ENCODE measurements at regions not wholly inside any gene's neighbourhood (a gene's known extent, or its start where the extent isn't known, plus 50 kb on each side); places are given as distances from the start of the nearest gene placed in this dataset.

DNA sequence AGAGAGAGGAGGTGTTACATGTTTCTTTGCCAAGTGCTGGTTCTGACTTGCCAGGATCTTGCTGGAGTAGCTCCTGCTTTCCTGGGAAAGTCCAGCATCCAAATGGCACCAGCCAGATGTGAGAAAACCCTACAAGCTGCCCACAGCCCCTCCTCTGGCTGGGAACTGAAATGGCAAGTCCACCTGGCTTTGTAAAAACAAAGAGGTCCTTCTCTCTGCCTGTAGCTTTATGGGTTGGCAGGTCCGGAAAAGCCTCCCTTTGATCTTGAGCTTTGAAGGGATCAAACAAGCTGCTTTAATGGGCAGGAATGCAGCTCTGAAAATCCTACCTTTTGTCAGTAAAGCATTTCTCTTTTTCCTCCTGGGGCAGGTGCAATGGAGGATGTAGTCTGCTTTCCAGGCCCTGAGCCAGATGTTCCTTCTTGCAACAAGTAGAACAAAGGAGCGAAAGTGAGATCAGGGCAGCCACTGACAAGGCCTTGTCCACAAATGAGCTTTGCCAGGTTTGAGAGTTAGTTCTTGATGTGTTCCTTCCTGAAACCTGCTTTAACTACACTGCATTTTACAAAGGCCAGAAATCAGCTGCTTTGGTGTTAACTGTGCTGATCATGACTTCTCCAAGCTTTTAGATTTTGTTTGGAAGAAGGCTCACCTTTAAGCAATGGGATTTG lies 456.7 kb downstream of the ZNF608 start (continued):
- TF ChIP-seq, protein P1, sequence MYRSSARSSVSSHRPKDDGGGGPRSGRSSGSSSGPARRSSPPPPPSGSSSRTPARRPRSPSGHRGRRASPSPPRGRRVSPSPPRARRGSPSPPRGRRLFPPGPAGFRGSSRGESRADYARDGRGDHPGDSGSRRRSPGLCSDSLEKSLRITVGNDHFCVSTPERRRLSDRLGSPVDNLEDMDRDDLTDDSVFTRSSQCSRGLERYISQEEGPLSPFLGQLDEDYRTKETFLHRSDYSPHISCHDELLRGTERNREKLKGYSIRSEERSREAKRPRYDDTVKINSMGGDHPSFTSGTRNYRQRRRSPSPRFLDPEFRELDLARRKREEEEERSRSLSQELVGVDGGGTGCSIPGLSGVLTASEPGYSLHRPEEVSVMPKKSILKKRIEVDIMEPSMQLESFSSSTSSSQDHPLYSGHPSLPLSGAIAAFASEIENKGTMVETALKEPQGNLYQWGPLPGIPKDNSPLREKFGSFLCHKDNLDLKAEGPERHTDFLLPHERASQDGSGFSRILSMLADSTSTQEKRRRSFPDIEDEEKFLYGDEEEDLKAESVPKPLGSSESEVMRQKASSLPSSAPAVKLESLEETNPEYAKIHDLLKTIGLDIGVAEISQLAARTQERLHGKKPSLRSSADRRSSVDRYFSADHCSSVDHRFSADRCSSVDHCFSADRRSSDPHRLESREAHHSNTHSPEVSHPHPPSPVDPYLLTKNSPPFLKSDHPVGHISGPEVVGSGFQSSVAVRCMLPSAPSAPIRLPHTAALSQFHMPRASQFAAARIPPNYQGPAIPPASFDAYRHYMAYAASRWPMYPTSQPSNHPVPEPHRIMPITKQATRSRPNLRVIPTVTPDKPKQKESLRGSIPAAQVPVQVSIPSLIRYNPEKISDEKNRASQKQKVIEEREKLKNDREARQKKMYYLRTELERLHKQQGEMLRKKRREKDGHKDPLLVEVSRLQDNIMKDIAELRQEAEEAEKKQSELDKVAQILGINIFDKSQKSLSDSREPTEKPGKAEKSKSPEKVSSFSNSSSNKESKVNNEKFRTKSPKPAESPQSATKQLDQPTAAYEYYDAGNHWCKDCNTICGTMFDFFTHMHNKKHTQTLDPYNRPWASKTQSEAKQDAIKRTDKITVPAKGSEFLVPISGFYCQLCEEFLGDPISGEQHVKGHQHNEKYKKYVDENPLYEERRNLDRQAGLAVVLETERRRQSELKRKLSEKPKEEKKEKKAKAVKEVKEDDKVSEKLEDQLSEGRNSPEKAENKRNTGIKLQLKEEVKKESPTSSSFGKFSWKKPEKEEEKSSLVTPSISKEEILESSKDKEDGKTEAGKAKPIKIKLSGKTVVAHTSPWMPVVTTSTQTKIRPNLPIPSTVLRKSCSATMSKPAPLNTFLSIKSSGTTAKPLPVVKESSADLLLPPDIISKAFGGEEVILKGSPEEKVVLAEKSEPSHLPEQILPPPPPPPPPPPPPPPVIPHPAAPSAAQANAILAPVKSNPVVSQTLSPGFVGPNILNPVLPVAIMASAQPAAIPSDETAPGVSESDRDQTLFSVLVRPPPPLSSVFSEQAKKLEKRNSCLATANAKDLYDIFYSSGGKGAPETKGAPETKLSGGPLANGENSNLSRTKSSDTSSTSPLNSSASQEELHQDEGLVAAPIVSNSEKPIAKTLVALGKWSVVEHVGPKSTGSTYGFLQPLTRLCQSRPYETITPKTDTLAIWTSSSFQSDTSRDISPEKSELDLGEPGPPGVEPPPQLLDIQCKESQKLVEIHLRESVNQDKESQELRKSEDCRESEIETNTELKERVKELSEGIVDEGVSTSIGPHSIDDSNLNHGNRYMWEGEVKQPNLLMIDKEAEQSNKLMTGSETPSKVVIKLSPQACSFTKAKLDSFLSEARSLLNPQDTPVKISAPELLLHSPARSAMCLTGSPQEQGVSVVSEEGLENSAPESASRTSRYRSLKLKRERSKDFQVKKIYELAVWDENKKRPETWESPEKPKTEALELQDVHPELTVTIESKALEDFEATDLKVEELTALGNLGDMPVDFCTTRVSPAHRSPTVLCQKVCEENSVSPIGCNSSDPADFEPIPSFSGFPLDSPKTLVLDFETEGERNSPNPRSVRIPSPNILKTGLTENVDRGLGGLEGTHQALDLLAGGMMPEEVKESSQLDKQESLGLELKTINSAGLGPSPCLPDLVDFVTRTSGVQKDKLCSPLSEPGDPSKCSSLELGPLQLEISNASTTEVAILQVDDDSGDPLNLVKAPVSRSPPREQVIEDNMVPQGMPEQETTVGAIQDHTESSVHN (CRISPR knock-in tag; IDR thresholded peaks at IDR 0.05): no peak
- TF ChIP-seq, protein P2, sequence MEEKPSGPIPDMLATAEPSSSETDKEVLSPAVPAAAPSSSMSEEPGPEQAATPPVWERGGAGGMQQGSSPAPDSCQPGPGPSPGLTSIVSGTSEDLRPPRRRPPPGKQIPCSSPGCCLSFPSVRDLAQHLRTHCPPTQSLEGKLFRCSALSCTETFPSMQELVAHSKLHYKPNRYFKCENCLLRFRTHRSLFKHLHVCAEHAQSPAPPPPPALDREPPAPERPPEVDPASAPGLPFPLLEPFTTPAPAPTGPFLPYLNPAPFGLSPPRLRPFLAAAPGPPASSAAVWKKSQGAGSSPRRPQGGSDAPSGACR (CRISPR knock-in tag; IDR thresholded peaks at IDR 0.05): no peak
- no peak for TF ChIP-seq ZNF572 (CRISPR knock-in tag; IDR thresholded peaks at IDR 0.05)
- TF ChIP-seq ZNF253 (CRISPR knock-in tag; IDR thresholded peaks at IDR 0.05; ENCODE audit: borderline replicate concordance): no peak
- no peak for TF ChIP-seq KDM3A (CRISPR knock-in tag; IDR thresholded peaks at IDR 0.05; ENCODE audit: low read depth)
- TF ChIP-seq MEF2D (CRISPR knock-in tag; IDR thresholded peaks at IDR 0.05): no peak
- TF ChIP-seq ZNF333 (CRISPR knock-in tag; IDR thresholded peaks at IDR 0.05; ENCODE audit: borderline replicate concordance): no peak
- TF ChIP-seq ZMYM2 (CRISPR knock-in tag; IDR thresholded peaks at IDR 0.05): no peak
- no peak for TF ChIP-seq RFXAP (CRISPR knock-in tag; IDR thresholded peaks at IDR 0.05; ENCODE audit: borderline replicate concordance)
- TF ChIP-seq FOXA3 (CRISPR knock-in tag; IDR thresholded peaks at IDR 0.05): peak; percentile 53; the same call in 1 of the 2 replicates
- peak; percentile 38; the same call in 1 of the 2 replicates for TF ChIP-seq HDAC2 (CRISPR knock-in tag; IDR thresholded peaks at IDR 0.05)
- TF ChIP-seq HNRNPH1 (optimal IDR thresholded peaks at IDR 0.05; ENCODE audit: low read depth, low read length): no peak
- TF ChIP-seq, protein P3, sequence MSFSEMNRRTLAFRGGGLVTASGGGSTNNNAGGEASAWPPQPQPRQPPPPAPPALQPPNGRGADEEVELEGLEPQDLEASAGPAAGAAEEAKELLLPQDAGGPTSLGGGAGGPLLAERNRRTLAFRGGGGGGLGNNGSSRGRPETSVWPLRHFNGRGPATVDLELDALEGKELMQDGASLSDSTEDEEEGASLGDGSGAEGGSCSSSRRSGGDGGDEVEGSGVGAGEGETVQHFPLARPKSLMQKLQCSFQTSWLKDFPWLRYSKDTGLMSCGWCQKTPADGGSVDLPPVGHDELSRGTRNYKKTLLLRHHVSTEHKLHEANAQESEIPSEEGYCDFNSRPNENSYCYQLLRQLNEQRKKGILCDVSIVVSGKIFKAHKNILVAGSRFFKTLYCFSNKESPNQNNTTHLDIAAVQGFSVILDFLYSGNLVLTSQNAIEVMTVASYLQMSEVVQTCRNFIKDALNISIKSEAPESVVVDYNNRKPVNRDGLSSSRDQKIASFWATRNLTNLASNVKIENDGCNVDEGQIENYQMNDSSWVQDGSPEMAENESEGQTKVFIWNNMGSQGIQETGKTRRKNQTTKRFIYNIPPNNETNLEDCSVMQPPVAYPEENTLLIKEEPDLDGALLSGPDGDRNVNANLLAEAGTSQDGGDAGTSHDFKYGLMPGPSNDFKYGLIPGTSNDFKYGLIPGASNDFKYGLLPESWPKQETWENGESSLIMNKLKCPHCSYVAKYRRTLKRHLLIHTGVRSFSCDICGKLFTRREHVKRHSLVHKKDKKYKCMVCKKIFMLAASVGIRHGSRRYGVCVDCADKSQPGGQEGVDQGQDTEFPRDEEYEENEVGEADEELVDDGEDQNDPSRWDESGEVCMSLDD (CRISPR knock-in tag; IDR thresholded peaks at IDR 0.05; ENCODE audit: borderline replicate concordance): no peak
- TF ChIP-seq IRF2 (CRISPR knock-in tag; IDR thresholded peaks at IDR 0.05): no peak
- TF ChIP-seq RCOR2 (CRISPR knock-in tag; IDR thresholded peaks at IDR 0.05): peak; percentile 43; the same call in 1 of the 2 replicates
- TF ChIP-seq, protein P4, sequence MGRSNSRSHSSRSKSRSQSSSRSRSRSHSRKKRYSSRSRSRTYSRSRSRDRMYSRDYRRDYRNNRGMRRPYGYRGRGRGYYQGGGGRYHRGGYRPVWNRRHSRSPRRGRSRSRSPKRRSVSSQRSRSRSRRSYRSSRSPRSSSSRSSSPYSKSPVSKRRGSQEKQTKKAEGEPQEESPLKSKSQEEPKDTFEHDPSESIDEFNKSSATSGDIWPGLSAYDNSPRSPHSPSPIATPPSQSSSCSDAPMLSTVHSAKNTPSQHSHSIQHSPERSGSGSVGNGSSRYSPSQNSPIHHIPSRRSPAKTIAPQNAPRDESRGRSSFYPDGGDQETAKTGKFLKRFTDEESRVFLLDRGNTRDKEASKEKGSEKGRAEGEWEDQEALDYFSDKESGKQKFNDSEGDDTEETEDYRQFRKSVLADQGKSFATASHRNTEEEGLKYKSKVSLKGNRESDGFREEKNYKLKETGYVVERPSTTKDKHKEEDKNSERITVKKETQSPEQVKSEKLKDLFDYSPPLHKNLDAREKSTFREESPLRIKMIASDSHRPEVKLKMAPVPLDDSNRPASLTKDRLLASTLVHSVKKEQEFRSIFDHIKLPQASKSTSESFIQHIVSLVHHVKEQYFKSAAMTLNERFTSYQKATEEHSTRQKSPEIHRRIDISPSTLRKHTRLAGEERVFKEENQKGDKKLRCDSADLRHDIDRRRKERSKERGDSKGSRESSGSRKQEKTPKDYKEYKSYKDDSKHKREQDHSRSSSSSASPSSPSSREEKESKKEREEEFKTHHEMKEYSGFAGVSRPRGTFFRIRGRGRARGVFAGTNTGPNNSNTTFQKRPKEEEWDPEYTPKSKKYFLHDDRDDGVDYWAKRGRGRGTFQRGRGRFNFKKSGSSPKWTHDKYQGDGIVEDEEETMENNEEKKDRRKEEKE (IDR thresholded peaks at IDR 0.05): no peak
